Endodermal cell (in vitro differentiated cells): ENCODE measurements at regions not wholly inside any gene's neighbourhood (a gene's known extent, or its start where the extent isn't known, plus 50 kb on each side); places are given as distances from the start of the nearest gene placed in this dataset.
"Not testable (repeated sequence)": the region's sequence is repeated elsewhere in the genome, so short reads cannot be mapped to it uniquely, and the experiment has no call there.

Experiments used
- DNase-seq: peaks from one replicate; pipeline ENCODE4 v3.0.0-alpha.2; 2017
- H3K27ac ChIP-seq: 2 replicates; pipeline ENCODE4 v1.5.1; 2013; ENCODE audit warnings: mild to moderate bottlenecking, low read depth, low read length, moderate library complexity
- H3K27me3 ChIP-seq: 2 replicates; pipeline ENCODE4 v1.6.1; 2013; ENCODE audit warnings: mild to moderate bottlenecking, low read length, moderate library complexity; ENCODE audit not compliant: insufficient read depth, control insufficient read depth, poor library complexity, severe bottlenecking
- H3K36me3 ChIP-seq: 2 replicates; pipeline ENCODE4 v1.7.0; 2013; ENCODE audit warnings: mild to moderate bottlenecking, low read length, moderate library complexity; ENCODE audit not compliant: control insufficient read depth, insufficient read depth
- H3K4me1 ChIP-seq: one replicate; pipeline ENCODE4 v1.7.0; 2013; ENCODE audit warnings: low read length; ENCODE audit not compliant: control insufficient read depth, insufficient read depth
- H3K4me3 ChIP-seq: 2 replicates; pipeline ENCODE4 v1.5.1; 2013; ENCODE audit warnings: mild to moderate bottlenecking, low read length, moderate library complexity
- H3K9ac ChIP-seq: 2 replicates; pipeline ENCODE4 v1.6.1; 2013; ENCODE audit warnings: mild to moderate bottlenecking, low read length, moderate library complexity; ENCODE audit not compliant: poor library complexity, severe bottlenecking; ENCODE audit errors: extremely low read depth
- H3K9me3 ChIP-seq: 2 replicates; pipeline ENCODE4 v1.6.1; 2013; ENCODE audit warnings: mild to moderate bottlenecking, low read length, moderate library complexity; ENCODE audit not compliant: control insufficient read depth
- H3K27ac Mint-ChIP-seq: 2 replicates; pipeline ENCODE4 v1.8.0; 2020; ENCODE audit warnings: mixed read lengths
- H3K27me3 Mint-ChIP-seq: 2 replicates; pipeline ENCODE4 v1.8.0; 2021; ENCODE audit warnings: mild to moderate bottlenecking, mixed read lengths; ENCODE audit not compliant: insufficient read depth
- H3K36me3 Mint-ChIP-seq: 2 replicates; pipeline ENCODE4 v1.8.0; 2020; ENCODE audit warnings: low read depth, mixed read lengths
- H3K4me1 Mint-ChIP-seq: 2 replicates; pipeline ENCODE4 v1.8.0; 2020; ENCODE audit warnings: mixed read lengths
- H3K4me3 Mint-ChIP-seq: 2 replicates; pipeline ENCODE4 v1.8.0; 2020; ENCODE audit warnings: mild to moderate bottlenecking, moderate library complexity, mixed read lengths
- H3K9me3 Mint-ChIP-seq: 2 replicates; pipeline ENCODE4 v1.8.0; 2020; ENCODE audit warnings: mild to moderate bottlenecking, mixed read lengths
- WGBS, 2 experiments: methylation state at CpG; one replicate each; pipeline versions ENCODE4 v1.1.5 to v1.1.7; 2013; ENCODE audit warnings: missing lambda C conversion rate in 2 of 2, mixed read lengths in 1 of 2; ENCODE audit not compliant: insufficient coverage in 1 of 2, insufficient read length in 1 of 2; 5-methylcytosine and 5-hydroxymethylcytosine counted together
- TF ChIP-seq, protein P1 (sequence below): fragments of 200-600 bp; sonication (generic); conservative IDR thresholded peaks from 2 replicates; pipeline ENCODE4 v1.5.0; 2021; ENCODE audit warnings: antibody characterized with exemption, mild to moderate bottlenecking

DNA sequence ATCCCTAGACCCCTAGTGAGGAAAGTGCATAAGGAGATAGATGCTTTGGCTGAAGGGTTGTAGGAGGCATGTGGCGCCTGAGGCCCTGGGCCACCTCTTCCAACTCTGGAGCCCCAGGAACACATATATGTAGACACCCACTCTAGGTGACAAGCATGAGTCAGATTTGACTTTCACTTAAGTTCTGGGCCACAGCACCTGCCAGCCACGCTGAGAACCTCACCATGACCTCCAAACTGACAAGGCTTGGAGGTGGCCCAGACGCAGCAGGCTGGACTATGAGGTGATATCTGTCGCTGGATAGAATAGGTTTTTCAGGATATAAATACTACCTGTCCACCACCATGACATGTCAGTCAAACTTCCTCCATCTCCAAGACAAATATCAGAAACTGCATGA is 894.0 kb upstream of the ZNF722 start:
- Histone ChIP-seq H3K27me3 (no peaks in the 10 kb centered on the region), H3K36me3 (no peaks in the 10 kb centered on the region), H3K9ac (no peak overlapping the region), H3K4me1 (no peaks in the 10 kb centered on the region), H3K4me3 (no peak overlapping the region), H3K27ac (no peak overlapping the region), H3K9me3 (peaks cover 88% of the 10 kb centered on the region)
- Mint-ChIP-seq H3K4me3 (no peak overlapping the region), H3K9me3 (peaks cover 97% of the 10 kb centered on the region), H3K36me3 (peaks cover 13% of the 10 kb centered on the region), H3K4me1 (no peaks in the 10 kb centered on the region), H3K27me3 (no peaks in the 10 kb centered on the region), H3K27ac (no peak overlapping the region)
- WGBS, 2 experiments = 58% methylated on average over 4 of the region's 4 CpGs; no CpG with 5 or more reads in 1 of the 2 experiments
- TF ChIP-seq, protein P1, sequence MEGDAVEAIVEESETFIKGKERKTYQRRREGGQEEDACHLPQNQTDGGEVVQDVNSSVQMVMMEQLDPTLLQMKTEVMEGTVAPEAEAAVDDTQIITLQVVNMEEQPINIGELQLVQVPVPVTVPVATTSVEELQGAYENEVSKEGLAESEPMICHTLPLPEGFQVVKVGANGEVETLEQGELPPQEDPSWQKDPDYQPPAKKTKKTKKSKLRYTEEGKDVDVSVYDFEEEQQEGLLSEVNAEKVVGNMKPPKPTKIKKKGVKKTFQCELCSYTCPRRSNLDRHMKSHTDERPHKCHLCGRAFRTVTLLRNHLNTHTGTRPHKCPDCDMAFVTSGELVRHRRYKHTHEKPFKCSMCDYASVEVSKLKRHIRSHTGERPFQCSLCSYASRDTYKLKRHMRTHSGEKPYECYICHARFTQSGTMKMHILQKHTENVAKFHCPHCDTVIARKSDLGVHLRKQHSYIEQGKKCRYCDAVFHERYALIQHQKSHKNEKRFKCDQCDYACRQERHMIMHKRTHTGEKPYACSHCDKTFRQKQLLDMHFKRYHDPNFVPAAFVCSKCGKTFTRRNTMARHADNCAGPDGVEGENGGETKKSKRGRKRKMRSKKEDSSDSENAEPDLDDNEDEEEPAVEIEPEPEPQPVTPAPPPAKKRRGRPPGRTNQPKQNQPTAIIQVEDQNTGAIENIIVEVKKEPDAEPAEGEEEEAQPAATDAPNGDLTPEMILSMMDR = no peak
- no peak for DNase-seq

GRCh38 chr7:63105978-63106377 is 892.7 kb upstream of the ZNF722 start:
- H3K9me3 Mint-ChIP-seq = peaks cover 95% of the 10 kb centered on the region
- TF ChIP-seq, protein P1 = no peak
- Histone ChIP-seq H3K4me1 (no peaks in the 10 kb centered on the region), H3K9ac (no peak overlapping the region), H3K9me3 (peaks cover 83% of the 10 kb centered on the region), H3K27ac (no peak overlapping the region), H3K27me3 (no peaks in the 10 kb centered on the region), H3K4me3 (no peak overlapping the region), H3K36me3 (no peaks in the 10 kb centered on the region)
- no peak overlapping the region for H3K4me3 Mint-ChIP-seq
- no peaks in the 10 kb centered on the region for H3K4me1 Mint-ChIP-seq
- no peaks in the 10 kb centered on the region for H3K27me3 Mint-ChIP-seq
- DNase-seq = no peak
- WGBS, 2 experiments = 80 to 89% methylated on average over 2 to 4 of the region's 4 CpGs
- H3K27ac Mint-ChIP-seq = no peak overlapping the region
- H3K36me3 Mint-ChIP-seq = peaks cover 16% of the 10 kb centered on the region

DNA sequence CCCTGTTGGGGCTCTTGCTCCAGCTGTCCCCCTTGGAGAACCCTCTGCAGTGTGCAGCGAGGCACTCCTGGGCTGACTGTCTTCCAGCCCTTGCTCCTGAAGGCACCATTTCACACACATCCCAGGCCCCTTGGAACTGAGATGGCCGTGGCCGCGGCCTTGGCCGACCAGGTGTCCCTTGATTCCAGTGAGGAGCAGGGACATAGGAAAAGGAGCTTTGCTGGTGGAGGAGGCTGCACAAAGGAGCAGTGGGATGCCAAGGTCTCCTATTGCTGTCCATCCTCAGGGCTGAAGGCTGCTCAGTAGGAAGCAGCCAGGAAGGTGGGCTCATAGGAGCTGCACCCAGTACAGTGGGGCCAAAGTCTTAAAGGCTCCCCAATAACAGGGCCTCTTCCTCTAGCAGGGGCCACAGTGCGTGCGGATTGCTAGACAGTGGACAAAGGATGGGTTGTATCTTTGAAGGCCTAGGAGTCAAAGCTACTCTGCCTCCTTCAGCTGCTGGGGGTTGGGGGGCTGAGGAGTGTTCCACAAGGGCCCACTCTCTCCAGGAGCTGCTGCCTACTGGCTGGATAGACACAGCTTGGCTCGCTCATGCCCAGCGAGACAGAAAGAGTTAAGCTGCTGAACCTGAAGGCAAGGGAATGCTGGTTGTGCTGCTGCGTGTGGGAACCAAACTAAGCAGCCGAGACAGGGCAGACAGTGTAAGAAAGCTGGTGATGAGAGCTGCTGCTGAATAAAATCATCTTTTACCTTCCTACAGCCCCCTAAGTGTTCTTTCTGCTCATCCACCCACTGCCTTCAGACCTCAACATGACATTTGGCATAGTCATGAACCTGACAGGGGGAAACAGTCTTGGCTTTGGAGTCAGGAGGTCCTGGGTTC is 891.9 kb upstream of the ZNF722 start:
- Mint-ChIP-seq H3K9me3 (peaks cover 94% of the 10 kb centered on the region), H3K27ac (no peak overlapping the region), H3K4me3 (no peak overlapping the region), H3K4me1 (no peaks in the 10 kb centered on the region), H3K36me3 (peaks cover 14% of the 10 kb centered on the region), H3K27me3 (no peaks in the 10 kb centered on the region)
- DNase-seq = no peak
- Histone ChIP-seq H3K4me1 (no peaks in the 10 kb centered on the region), H3K27me3 (no peaks in the 10 kb centered on the region), H3K4me3 (no peak overlapping the region), H3K36me3 (no peaks in the 10 kb centered on the region), H3K9ac (no peak overlapping the region), H3K27ac (no peak overlapping the region), H3K9me3 (peaks cover 75% of the 10 kb centered on the region)
- WGBS, 2 experiments = 80 to 83% methylated on average over 3 to 11 of the region's 11 CpGs
- TF ChIP-seq, protein P1 = no peak

- H3K36me3 ChIP-seq, H3K9ac ChIP-seq, H3K36me3 Mint-ChIP-seq, H3K4me1 ChIP-seq, H3K27me3 ChIP-seq, H3K27ac Mint-ChIP-seq, H3K4me3 Mint-ChIP-seq, H3K4me1 Mint-ChIP-seq, H3K4me3 ChIP-seq, H3K27me3 Mint-ChIP-seq, DNase-seq, H3K27ac ChIP-seq: not testable (repeated sequence)
- 20 to 68% methylated on average over 1 to 6 of the region's 7 CpGs for WGBS, 2 experiments
- H3K9me3 Mint-ChIP-seq = peaks cover 81% of the 10 kb centered on the region
- peaks cover 45% of the 10 kb centered on the region for H3K9me3 ChIP-seq
These were observed 887.1 kb upstream of the ZNF722 start for GRCh38 chr7:63111511-63111910.
